ENCODE measurements at regions not wholly inside any gene's neighbourhood (a gene's known extent, or its start where the extent isn't known, plus 50 kb on each side); places are given as distances from the start of the nearest gene placed in this dataset.
"Not testable (repeated sequence)": the region's sequence is repeated elsewhere in the genome, so short reads cannot be mapped to it uniquely, and the experiment has no call there.

DNA sequence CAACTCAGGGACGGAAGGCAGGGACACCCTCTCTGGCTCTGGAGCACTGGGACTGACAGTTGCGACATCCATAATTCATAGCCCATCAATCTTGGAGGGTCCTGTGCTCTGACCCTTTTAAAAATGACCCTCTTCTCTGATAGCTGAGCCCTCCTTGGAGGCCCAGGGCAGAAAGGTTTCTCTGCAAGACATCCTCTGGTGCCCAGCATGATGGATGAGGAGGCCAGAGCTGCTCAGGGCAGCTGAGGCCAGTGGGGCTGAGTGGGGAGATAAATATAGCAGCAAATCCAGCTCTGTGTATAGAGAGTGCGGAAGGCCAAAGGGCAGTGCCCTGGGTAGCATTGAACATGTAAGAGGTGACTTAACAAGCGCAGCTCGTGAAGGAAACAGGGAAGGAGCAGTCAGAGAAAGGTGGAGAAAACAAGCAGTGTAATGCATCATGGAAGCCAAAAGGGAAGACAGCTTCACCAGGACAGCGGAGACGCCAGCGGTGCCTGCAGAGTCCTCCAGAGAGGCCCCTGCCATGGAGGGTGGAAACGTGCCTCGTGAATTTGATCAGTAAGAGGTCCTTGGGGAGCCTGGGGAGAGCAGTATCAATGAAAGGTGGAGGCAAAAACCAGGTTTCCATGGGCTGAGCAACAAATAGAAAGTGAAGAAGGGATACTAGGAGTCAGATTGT is 50.4 kb upstream of the FMOD start:
- no peaks in the 10 kb centered on the region for H3K9me3 Mint-ChIP-seq

DNA sequence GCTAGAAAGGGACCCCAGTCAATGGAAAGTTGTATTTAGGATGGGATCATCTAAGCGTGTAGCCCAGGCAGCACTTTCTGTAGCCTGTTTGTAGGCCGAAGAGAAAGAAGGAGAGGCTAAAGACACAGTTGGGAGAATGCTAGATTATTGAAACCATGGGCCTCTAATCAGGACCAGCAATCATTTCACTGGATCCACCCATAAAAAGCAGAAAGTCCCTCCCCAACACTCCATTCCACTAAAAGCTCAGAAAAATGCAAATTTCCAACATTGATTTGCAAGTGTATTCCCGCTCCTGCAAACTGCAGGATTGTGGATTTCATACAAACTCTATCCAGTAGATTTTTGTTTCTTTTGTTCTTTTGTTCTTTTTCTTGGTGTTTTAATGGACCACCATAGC is 51.2 kb upstream of the FMOD start:
- DNase-seq (no peak), ATAC-seq (replicated peaks) (no peak)
- H3K27me3 Mint-ChIP-seq, result peaks cover 49 to 65% of the 10 kb centered on the region in 2 donors
- no peak overlapping the region for H3K4me3 Mint-ChIP-seq
- H3K27ac Mint-ChIP-seq, result no peak overlapping the region
- H3K36me3 Mint-ChIP-seq (ENCODE audit: insufficient read depth), result no peaks in the 10 kb centered on the region
- H3K4me1 Mint-ChIP-seq (ENCODE audit: low read depth in 2 of 2), result no peaks in the 10 kb centered on the region
- no peaks in the 10 kb centered on the region for H3K9me3 Mint-ChIP-seq

More for the DNA sequence above, 50.4 kb upstream of the FMOD start:
- ATAC-seq (replicated peaks) (no peak), DNase-seq (no peak)
- Mint-ChIP-seq H3K27ac (no peak overlapping the region), H3K36me3 (ENCODE audit: insufficient read depth) (no peaks in the 10 kb centered on the region), H3K4me1 (ENCODE audit: low read depth in 2 of 2) (no peaks in the 10 kb centered on the region), H3K27me3 (peaks cover 47 to 65% of the 10 kb centered on the region in 2 donors), H3K4me3 (no peak overlapping the region)

DNA sequence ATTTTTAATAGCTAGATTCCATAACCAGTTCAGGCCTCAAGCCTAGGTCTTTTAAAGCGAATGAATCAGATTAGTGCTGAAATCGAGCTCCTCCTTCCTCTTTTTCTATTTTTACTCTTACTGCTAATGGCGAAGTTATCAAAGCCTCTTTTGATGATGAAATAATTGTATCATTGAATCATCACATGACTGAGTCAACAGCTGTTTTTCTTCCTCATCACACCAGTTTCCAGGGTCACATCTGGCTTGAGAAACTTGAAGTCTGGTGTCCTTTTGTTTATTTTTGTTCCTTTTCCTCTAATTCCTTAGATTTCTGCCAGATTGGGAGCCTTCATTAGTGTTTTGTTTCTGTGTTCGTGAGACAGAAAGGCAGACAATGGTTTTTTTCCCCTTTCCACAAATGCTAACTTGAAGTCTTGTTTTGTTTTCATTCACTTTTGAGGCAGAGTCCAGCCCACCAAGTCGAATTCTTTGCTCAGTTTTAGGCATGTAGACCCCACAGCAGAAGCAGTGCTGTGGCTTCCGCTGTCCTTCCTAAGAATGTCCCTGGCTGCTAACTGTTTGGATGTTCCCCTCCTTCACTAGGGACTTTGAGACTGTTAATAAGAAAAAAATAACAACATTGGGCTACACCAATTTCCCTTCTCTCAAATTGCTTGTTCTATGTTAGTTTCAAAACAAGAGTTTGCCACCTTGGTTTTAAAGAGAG is 51.9 kb upstream of the FMOD start:
- no peaks in the 10 kb centered on the region for H3K9me3 Mint-ChIP-seq
- peaks cover 47 to 65% of the 10 kb centered on the region in 2 donors for H3K27me3 Mint-ChIP-seq
- H3K4me1 Mint-ChIP-seq (ENCODE audit: low read depth in 2 of 2), result no peaks in the 10 kb centered on the region
- no peak overlapping the region for H3K4me3 Mint-ChIP-seq
- no peak for DNase-seq
- H3K36me3 Mint-ChIP-seq (ENCODE audit: insufficient read depth), result no peaks in the 10 kb centered on the region
- H3K27ac Mint-ChIP-seq, result no peak overlapping the region
- no peak for ATAC-seq (replicated peaks)

DNA sequence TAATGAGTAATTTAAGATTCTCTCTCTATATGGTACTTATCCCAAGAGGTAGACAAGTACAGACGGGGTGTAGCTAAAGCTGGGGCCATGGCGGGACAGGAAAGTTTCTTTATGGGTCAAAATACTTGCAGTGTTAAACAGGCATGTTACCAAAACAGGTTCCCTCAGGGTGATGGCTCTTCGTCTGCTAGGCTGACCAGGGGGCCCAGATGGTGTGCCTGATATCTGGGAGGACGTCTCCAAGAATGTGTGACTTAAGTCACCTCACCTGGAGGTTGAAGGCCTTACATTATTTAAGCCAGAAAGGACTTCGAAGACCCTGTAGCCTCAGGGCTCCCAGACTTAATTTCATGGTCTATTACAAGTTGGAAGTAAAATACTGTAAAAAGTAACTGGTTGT is 52.7 kb upstream of the FMOD start:
- Mint-ChIP-seq H3K4me3 (no peak overlapping the region), H3K27ac (no peak overlapping the region), H3K4me1 (ENCODE audit: low read depth in 2 of 2) (no peaks in the 10 kb centered on the region), H3K9me3 (no peaks in the 10 kb centered on the region), H3K27me3 (peaks cover 55 to 71% of the 10 kb centered on the region in 2 donors), H3K36me3 (ENCODE audit: insufficient read depth) (no peaks in the 10 kb centered on the region)
- ATAC-seq (replicated peaks) (no peak), DNase-seq (no peak)

DNA sequence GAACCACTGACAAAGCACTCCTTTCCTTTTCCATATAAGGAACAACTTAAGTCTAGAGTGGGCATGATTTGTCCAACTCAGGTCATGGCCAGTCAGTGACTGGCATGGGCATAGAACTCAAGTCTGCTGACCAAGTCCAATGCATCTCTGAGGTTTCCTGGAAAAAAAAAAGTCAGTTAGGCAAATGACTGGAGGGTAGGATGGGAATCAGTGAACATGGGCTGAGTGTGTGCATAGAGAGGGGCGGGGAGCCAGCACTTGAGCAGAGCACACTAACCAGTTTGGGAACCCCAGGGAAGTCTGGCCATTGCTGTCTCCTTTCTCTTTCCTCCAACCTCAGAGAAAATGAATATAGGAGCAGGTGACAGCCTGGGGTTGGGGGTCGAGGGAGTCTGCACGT is 53.6 kb upstream of the FMOD start:
- Mint-ChIP-seq H3K4me1 (ENCODE audit: low read depth in 2 of 2) (no peaks in the 10 kb centered on the region), H3K27me3 (peaks cover 64 to 81% of the 10 kb centered on the region in 2 donors), H3K4me3 (no peak overlapping the region), H3K27ac (no peak overlapping the region), H3K36me3 (ENCODE audit: insufficient read depth) (no peaks in the 10 kb centered on the region), H3K9me3 (no peaks in the 10 kb centered on the region)
- DNase-seq (no peak), ATAC-seq (replicated peaks) (no peak)

DNA sequence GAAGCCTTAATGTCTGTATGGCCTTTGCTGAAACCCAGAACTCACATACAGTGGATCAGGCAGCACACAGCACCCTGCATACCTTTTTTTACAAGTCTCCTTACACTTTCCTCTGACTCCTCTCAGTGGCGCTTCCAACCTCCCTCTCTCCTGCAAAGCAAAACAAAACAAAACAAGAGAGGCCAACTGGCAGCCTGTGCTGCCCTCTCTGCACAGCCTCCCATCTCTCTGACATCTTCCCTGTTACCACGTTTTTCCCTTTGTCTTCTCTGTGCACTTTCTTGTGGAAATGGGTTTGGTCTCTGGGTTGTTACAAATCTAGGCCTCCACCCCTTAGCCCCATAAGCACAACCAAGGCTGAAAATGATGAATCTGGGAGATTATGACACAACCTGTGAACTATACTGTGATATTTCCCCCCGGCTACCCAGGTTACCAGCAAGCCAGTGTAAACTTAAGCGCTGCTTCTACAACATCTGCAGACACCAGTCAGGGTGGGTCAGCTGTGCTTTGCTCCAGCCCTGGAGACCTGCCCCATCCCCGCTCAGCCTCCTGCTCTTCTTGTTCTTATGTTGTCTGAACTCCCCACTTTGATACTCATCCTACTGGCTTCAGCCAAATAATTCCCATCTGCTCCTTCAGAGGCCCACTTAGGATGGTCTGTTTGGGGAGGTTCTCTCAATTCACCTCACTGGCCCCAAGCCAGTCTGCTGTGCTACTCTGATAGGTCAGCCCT is 54.9 kb upstream of the FMOD start:
- H3K9me3 Mint-ChIP-seq, result no peaks in the 10 kb centered on the region
- H3K27ac Mint-ChIP-seq, result no peak overlapping the region
- DNase-seq (no peak), ATAC-seq (replicated peaks) (no peak)
- no peak overlapping the region for H3K4me3 Mint-ChIP-seq
- no peaks in the 10 kb centered on the region for H3K36me3 Mint-ChIP-seq (ENCODE audit: insufficient read depth)
- H3K27me3 Mint-ChIP-seq, result peaks cover 72 to 89% of the 10 kb centered on the region in 2 donors
- H3K4me1 Mint-ChIP-seq (ENCODE audit: low read depth in 2 of 2), result no peaks in the 10 kb centered on the region

DNA sequence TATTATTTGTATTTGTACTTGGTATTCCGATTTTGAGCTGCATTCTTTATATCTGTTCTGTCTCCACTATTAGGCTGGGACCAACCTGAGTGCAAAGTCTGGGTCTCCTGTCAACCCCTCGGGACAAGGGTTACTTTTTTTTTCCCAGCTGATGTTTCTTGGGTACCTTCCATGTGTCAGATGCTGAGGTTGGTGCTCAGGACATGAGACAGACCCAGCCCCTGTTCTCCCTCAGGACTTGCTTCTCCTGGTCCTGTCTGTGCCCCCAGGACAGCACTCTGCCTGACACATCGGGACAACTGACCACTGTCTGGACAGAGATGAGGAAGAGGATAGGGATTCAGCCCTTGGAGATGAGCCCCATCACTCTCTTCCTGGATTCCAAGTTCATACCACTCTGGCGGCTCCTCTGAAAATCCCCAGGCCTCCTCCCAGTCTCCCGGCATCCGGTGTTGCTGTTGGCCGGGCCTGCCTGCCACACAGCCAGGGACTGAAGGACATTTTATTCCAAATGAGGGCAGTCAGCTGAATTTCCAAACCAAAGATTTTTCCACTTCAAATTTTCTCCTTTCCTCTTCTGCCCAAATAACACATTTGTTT is 55.6 kb upstream of the FMOD start:
- H3K9me3 Mint-ChIP-seq, result no peaks in the 10 kb centered on the region

DNA sequence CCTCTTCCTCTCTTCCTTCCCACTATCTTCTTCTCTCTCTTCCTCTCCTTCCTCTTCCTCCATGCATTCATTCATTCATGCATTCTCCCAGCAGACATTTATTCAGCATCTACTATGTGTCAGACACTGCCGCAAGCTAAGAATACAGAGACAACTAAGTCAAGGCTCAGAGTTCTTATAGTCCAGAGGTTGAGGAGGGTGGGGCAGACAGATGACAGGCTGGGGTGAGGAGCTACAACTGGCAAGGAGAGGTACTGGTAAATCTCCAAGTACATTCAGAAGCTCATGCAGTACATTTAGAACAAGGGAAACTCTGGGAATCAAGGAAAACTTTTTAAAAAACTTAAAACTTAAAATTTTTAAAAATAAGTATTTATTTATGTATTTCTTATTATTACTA is 56.4 kb upstream of the FMOD start:
- Mint-ChIP-seq H3K36me3 (ENCODE audit: insufficient read depth) (no peaks in the 10 kb centered on the region), H3K27me3 (peaks cover 69 to 90% of the 10 kb centered on the region in 2 donors), H3K4me3 (no peak overlapping the region), H3K9me3 (no peaks in the 10 kb centered on the region), H3K27ac (no peak overlapping the region), H3K4me1 (ENCODE audit: low read depth in 2 of 2) (no peaks in the 10 kb centered on the region)
- no peak for ATAC-seq (replicated peaks)
- no peak for DNase-seq

More for the DNA sequence above, 55.6 kb upstream of the FMOD start:
- DNase-seq (no peak), ATAC-seq (replicated peaks) (no peak)
- Mint-ChIP-seq H3K27me3 (peaks cover 71 to 89% of the 10 kb centered on the region in 2 donors), H3K27ac (no peak overlapping the region), H3K4me1 (ENCODE audit: low read depth in 2 of 2) (no peaks in the 10 kb centered on the region), H3K4me3 (no peak overlapping the region), H3K36me3 (ENCODE audit: insufficient read depth) (no peaks in the 10 kb centered on the region)

DNA sequence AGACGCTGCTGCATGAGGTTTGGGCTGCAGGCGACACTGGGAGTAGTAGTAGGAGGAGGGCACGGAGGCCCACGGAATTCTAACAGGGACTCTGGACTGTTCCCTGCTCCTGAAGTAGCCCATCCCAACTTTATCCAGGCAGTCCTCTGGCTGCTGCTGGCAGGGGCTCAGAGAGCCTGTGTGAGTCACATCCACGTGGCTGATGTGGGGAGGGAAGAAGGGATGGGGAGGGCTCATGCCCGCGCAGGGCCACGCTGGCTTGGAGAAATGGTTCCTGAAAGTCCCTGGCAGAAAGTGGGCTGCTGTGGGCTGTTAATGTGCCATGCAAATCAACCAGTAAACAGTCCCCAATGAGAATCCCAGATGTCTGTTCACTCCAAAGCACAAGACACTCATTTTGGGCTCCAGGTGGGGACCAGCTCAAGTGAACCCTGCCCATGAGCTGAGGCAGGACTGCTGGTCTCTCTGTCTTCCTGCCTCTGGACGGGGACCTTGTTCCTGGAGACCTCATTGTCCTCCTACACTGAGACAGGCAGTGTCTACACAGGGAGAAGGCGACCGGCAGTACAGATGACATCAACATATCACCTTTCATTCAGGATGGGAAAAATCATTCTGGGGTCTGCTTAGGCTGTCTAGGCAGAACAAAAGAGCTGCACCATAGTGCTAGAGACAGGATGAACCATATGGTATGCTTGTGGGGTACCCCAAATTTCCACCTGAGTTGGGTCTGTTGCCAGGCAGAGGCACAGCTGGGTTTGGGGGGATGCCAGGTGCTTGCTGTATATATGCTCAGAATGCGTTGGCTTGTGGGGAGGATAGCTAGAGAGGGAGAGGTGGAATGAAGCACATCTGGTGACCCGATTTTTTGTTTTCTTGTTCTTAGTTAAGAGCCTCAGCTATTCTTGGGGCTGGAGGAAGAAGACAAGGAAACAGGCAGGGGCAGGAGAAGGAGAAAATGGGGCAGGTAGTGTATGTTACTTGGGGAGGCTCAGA is 57.9 kb upstream of the FMOD start:
- no peak overlapping the region for H3K27ac Mint-ChIP-seq
- no peaks in the 10 kb centered on the region for H3K36me3 Mint-ChIP-seq (ENCODE audit: insufficient read depth)
- H3K4me1 Mint-ChIP-seq (ENCODE audit: low read depth in 2 of 2), result no peaks in the 10 kb centered on the region
- peaks cover 76 to 84% of the 10 kb centered on the region in 2 donors for H3K27me3 Mint-ChIP-seq
- DNase-seq (no peak), ATAC-seq (replicated peaks) (no peak)
- no peak overlapping the region for H3K4me3 Mint-ChIP-seq
- H3K9me3 Mint-ChIP-seq, result no peaks in the 10 kb centered on the region

DNA sequence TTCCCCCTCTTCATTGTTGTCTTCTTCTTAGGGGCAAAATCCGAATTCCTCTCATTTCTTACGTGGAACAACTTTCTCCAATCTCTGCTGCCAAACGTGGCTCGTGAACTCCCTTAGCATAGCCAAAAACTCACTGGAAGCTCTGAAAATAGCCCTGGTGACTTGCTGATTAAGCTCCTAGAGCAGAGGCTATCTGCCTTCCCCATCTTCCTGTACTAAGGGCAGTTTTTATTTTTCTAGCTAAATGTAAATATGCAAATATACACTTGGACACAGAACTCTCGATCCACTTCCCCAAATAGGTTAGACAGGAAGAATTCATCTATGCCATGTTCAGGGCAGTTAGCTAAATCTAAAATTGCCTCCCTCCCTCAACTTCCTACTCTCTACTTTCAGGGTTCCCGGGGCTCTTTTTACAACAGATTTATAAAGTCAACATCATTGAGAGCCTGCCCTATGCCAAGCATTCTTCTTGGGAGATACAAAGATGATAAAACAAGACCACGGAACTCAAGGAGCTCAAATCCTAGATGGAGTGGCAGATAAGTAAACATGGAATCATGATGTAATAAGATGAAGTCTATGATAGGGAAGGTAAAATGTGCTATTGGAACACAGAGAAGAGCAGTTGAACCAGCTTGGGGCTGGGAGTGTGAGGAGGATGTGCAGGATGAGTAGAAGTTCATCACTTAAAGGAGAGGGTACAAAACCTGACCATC is 59.4 kb upstream of the FMOD start:
- DNase-seq (no peak), ATAC-seq (replicated peaks) (no peak)
- peaks cover 68 to 72% of the 10 kb centered on the region in 2 donors for H3K27me3 Mint-ChIP-seq
- H3K4me3 Mint-ChIP-seq, result no peak overlapping the region
- no peaks in the 10 kb centered on the region for H3K36me3 Mint-ChIP-seq (ENCODE audit: insufficient read depth)
- no peaks in the 10 kb centered on the region for H3K4me1 Mint-ChIP-seq (ENCODE audit: low read depth in 2 of 2)
- H3K27ac Mint-ChIP-seq, result no peak overlapping the region
- H3K9me3 Mint-ChIP-seq, result peaks cover 0 to 6% of the 10 kb centered on the region in 2 donors

DNA sequence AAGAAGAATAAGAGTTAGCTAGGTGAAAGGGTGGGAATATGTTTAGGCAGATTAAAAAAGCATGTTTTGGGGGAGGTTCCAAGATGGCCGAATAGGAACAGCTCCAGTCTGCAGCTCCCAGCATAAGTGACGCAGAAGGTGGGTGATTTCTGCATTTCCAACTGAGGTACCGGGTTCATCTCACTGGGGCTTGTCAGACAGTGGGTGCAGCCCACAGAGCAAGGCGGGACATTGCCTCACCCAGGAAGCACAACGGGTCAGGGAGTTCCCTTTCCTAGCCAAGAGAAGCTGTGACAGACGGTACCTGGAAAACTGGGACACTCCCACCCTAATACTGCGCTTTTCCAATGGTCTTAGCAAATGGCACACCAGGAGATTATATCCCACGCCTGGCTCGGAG is 60.5 kb upstream of the FMOD start:
- H3K27ac Mint-ChIP-seq; H3K36me3 Mint-ChIP-seq (ENCODE audit: insufficient read depth); ATAC-seq (replicated peaks); H3K9me3 Mint-ChIP-seq; H3K4me1 Mint-ChIP-seq (ENCODE audit: low read depth in 2 of 2); H3K4me3 Mint-ChIP-seq; DNase-seq: not testable (repeated sequence)
- H3K27me3 Mint-ChIP-seq, result peaks cover 65 to 71% of the 10 kb centered on the region in 2 donors

DNA sequence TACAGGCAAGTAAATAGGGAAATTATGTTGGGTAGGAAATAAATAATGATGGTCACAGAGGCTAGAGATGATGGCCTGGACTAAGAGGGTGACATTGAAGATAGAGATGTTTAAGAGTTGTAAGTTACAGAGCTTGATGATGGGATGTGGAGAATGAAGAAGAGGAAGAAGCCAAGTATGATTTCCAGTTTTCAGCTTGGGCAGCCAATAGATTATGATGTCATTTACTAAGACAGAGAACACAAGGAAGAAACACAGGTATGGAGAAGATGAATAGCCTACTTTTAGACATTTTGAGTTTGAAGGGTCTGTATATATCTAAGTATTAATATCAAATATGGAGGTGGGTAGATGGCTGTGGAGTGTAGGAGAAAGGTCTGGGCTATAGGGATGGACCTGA is 56.0 kb upstream of the PRELP start:
- Mint-ChIP-seq H3K27ac (no peak overlapping the region), H3K36me3 (ENCODE audit: insufficient read depth) (no peaks in the 10 kb centered on the region), H3K9me3 (peaks cover 0 to 6% of the 10 kb centered on the region in 2 donors), H3K4me1 (ENCODE audit: low read depth in 2 of 2) (no peaks in the 10 kb centered on the region), H3K27me3 (peaks cover 51 to 56% of the 10 kb centered on the region in 2 donors), H3K4me3 (no peak overlapping the region)
- DNase-seq (no peak), ATAC-seq (replicated peaks) (no peak)
